ENCODE measurements at regions not wholly inside any gene's neighbourhood (a gene's known extent, or its start where the extent isn't known, plus 50 kb on each side); places are given as distances from the start of the nearest gene placed in this dataset.

GRCh38 chr14:35986219-35986573 is 160.1 kb downstream of the BRMS1L start:
- H3K27ac Mint-ChIP-seq = no peak overlapping the region
- H3K4me3 Mint-ChIP-seq = no peak overlapping the region
- H3K27me3 Mint-ChIP-seq = no peaks in the 10 kb centered on the region
- H3K36me3 Mint-ChIP-seq = no peaks in the 10 kb centered on the region
- H3K4me1 Mint-ChIP-seq (ENCODE audit: low read depth) = peaks cover 9% of the 10 kb centered on the region
- H3K9me3 Mint-ChIP-seq (ENCODE audit: low read depth) = no peaks in the 10 kb centered on the region

- Mint-ChIP-seq H3K27ac (no peak overlapping the region), H3K36me3 (no peaks in the 10 kb centered on the region), H3K9me3 (ENCODE audit: low read depth) (no peaks in the 10 kb centered on the region)
Observed at GRCh38 chr14:35985474-35986218, 159.5 kb downstream of the BRMS1L start.

GRCh38 chr14:35979531-35979930 is 153.4 kb downstream of the BRMS1L start:
- Mint-ChIP-seq H3K4me3 (no peak overlapping the region), H3K36me3 (no peaks in the 10 kb centered on the region), H3K9me3 (ENCODE audit: low read depth) (no peaks in the 10 kb centered on the region), H3K27ac (no peak overlapping the region), H3K4me1 (ENCODE audit: low read depth) (no peaks in the 10 kb centered on the region), H3K27me3 (peaks cover 5% of the 10 kb centered on the region)

More at GRCh38 chr14:35985474-35986218, 159.5 kb downstream of the BRMS1L start:
- no peak overlapping the region for H3K4me3 Mint-ChIP-seq
- peaks cover 9% of the 10 kb centered on the region for H3K4me1 Mint-ChIP-seq (ENCODE audit: low read depth)
- no peaks in the 10 kb centered on the region for H3K27me3 Mint-ChIP-seq

GRCh38 chr14:35978561-35978960 is 152.4 kb downstream of the BRMS1L start:
- Mint-ChIP-seq H3K9me3 (ENCODE audit: low read depth) (no peaks in the 10 kb centered on the region), H3K4me1 (ENCODE audit: low read depth) (no peaks in the 10 kb centered on the region), H3K27me3 (peaks cover 5% of the 10 kb centered on the region), H3K27ac (no peak overlapping the region), H3K36me3 (no peaks in the 10 kb centered on the region), H3K4me3 (no peak overlapping the region)

GRCh38 chr14:35975814-35976213 is 149.7 kb downstream of the BRMS1L start:
- Mint-ChIP-seq H3K4me1 (ENCODE audit: low read depth) (no peaks in the 10 kb centered on the region), H3K27me3 (peaks cover 8% of the 10 kb centered on the region), H3K4me3 (no peak overlapping the region), H3K36me3 (no peaks in the 10 kb centered on the region), H3K9me3 (ENCODE audit: low read depth) (no peaks in the 10 kb centered on the region), H3K27ac (no peak overlapping the region)

GRCh38 chr14:35973770-35974169 is 147.6 kb downstream of the BRMS1L start:
- H3K27me3 Mint-ChIP-seq = peaks cover 11% of the 10 kb centered on the region
- no peak overlapping the region for H3K27ac Mint-ChIP-seq
- no peaks in the 10 kb centered on the region for H3K36me3 Mint-ChIP-seq
- H3K9me3 Mint-ChIP-seq (ENCODE audit: low read depth) = no peaks in the 10 kb centered on the region
- no peaks in the 10 kb centered on the region for H3K4me1 Mint-ChIP-seq (ENCODE audit: low read depth)
- no peak overlapping the region for H3K4me3 Mint-ChIP-seq

- Mint-ChIP-seq H3K27ac (no peak overlapping the region), H3K4me3 (no peak overlapping the region), H3K27me3 (peaks cover 11% of the 10 kb centered on the region)
Observed at GRCh38 chr14:35971965-35972630, 146.0 kb downstream of the BRMS1L start.

GRCh38 chr14:35969310-35969709 is 143.2 kb downstream of the BRMS1L start:
- Mint-ChIP-seq H3K27me3 (peaks cover 6% of the 10 kb centered on the region), H3K27ac (no peak overlapping the region), H3K4me1 (ENCODE audit: low read depth) (no peaks in the 10 kb centered on the region), H3K9me3 (ENCODE audit: low read depth) (no peaks in the 10 kb centered on the region), H3K36me3 (no peaks in the 10 kb centered on the region), H3K4me3 (no peak overlapping the region)

More at GRCh38 chr14:35971965-35972630, 146.0 kb downstream of the BRMS1L start:
- H3K36me3 Mint-ChIP-seq = no peaks in the 10 kb centered on the region
- no peaks in the 10 kb centered on the region for H3K9me3 Mint-ChIP-seq (ENCODE audit: low read depth)
- no peaks in the 10 kb centered on the region for H3K4me1 Mint-ChIP-seq (ENCODE audit: low read depth)

GRCh38 chr14:35965400-35965799 is 139.3 kb downstream of the BRMS1L start:
- H3K9me3 Mint-ChIP-seq (ENCODE audit: low read depth) = no peaks in the 10 kb centered on the region
- no peak overlapping the region for H3K27ac Mint-ChIP-seq
- peaks cover 2% of the 10 kb centered on the region for H3K27me3 Mint-ChIP-seq
- H3K36me3 Mint-ChIP-seq = no peaks in the 10 kb centered on the region
- no peaks in the 10 kb centered on the region for H3K4me1 Mint-ChIP-seq (ENCODE audit: low read depth)
- no peak overlapping the region for H3K4me3 Mint-ChIP-seq

- Mint-ChIP-seq H3K27me3 (peaks cover 2% of the 10 kb centered on the region), H3K4me1 (ENCODE audit: low read depth) (no peaks in the 10 kb centered on the region), H3K36me3 (no peaks in the 10 kb centered on the region), H3K9me3 (ENCODE audit: low read depth) (no peaks in the 10 kb centered on the region), H3K4me3 (no peak overlapping the region), H3K27ac (no peak overlapping the region)
Observed at GRCh38 chr14:35964697-35965286, 138.7 kb downstream of the BRMS1L start.

GRCh38 chr14:35963209-35963608 is 137.1 kb downstream of the BRMS1L start:
- Mint-ChIP-seq H3K27me3 (no peaks in the 10 kb centered on the region), H3K27ac (no peak overlapping the region), H3K36me3 (no peaks in the 10 kb centered on the region), H3K4me3 (no peak overlapping the region), H3K9me3 (ENCODE audit: low read depth) (no peaks in the 10 kb centered on the region), H3K4me1 (ENCODE audit: low read depth) (no peaks in the 10 kb centered on the region)

- Mint-ChIP-seq H3K4me1 (ENCODE audit: low read depth) (no peaks in the 10 kb centered on the region), H3K36me3 (no peaks in the 10 kb centered on the region), H3K27ac (no peak overlapping the region), H3K4me3 (no peak overlapping the region), H3K27me3 (no peaks in the 10 kb centered on the region), H3K9me3 (ENCODE audit: low read depth) (no peaks in the 10 kb centered on the region)
Observed at GRCh38 chr14:35961697-35962274, 135.6 kb downstream of the BRMS1L start.

GRCh38 chr14:35959835-35960234 is 133.7 kb downstream of the BRMS1L start:
- no peak overlapping the region for H3K27ac Mint-ChIP-seq
- H3K36me3 Mint-ChIP-seq = no peaks in the 10 kb centered on the region
- no peak overlapping the region for H3K4me3 Mint-ChIP-seq
- H3K4me1 Mint-ChIP-seq (ENCODE audit: low read depth) = no peaks in the 10 kb centered on the region
- H3K27me3 Mint-ChIP-seq = no peaks in the 10 kb centered on the region
- no peaks in the 10 kb centered on the region for H3K9me3 Mint-ChIP-seq (ENCODE audit: low read depth)

- Mint-ChIP-seq H3K9me3 (ENCODE audit: low read depth) (no peaks in the 10 kb centered on the region), H3K27ac (no peak overlapping the region), H3K4me1 (ENCODE audit: low read depth) (no peaks in the 10 kb centered on the region), H3K4me3 (no peak overlapping the region), H3K27me3 (no peaks in the 10 kb centered on the region), H3K36me3 (no peaks in the 10 kb centered on the region)
Observed at GRCh38 chr14:35958499-35958898, 132.4 kb downstream of the BRMS1L start.

GRCh38 chr14:35956376-35957085 is 130.4 kb downstream of the BRMS1L start:
- Mint-ChIP-seq H3K27ac (no peak overlapping the region), H3K9me3 (ENCODE audit: low read depth) (no peaks in the 10 kb centered on the region), H3K4me3 (no peak overlapping the region), H3K27me3 (no peaks in the 10 kb centered on the region), H3K36me3 (no peaks in the 10 kb centered on the region), H3K4me1 (ENCODE audit: low read depth) (no peaks in the 10 kb centered on the region)

Data from activated naive CD8-positive, alpha-beta T cell (primary cell).